Stromal cell of bone marrow (primary cell): ENCODE measurements at regions not wholly inside any gene's neighbourhood (a gene's known extent, or its start where the extent isn't known, plus 50 kb on each side); places are given as distances from the start of the nearest gene placed in this dataset.
A peak's percentile ranks its signal among the peaks of the same experiment; 100 is the strongest.
"Not testable (repeated sequence)": the region's sequence is repeated elsewhere in the genome, so short reads cannot be mapped to it uniquely, and the experiment has no call there.

Experiments
- DNase-seq: peaks from one replicate; pipeline ENCODE4 v3.0.0-alpha.2; 2012; ENCODE audit warnings: low read depth

- DNase-seq: no peak
These were observed 50.1 kb upstream of the SIRPA start for GRCh38 chr20:1845163-1845523.

GRCh38 chr20:1844325-1845162 lies 50.7 kb upstream of the SIRPA start:
- DNase-seq: peak; percentile 41

- DNase-seq: no peak
These were observed 52.9 kb upstream of the SIRPA start for GRCh38 chr20:1842281-1842680.

GRCh38 chr20:1841554-1842140 lies 53.6 kb upstream of the SIRPA start:
- DNase-seq: no peak

- DNase-seq: no peak
These were observed 54.2 kb upstream of the SIRPA start for GRCh38 chr20:1840817-1841553.

GRCh38 chr20:1839376-1840317 lies 55.6 kb upstream of the SIRPA start:
- not testable (repeated sequence) for DNase-seq

GRCh38 chr20:1838556-1839279 lies 56.5 kb upstream of the SIRPA start:
- no peak for DNase-seq

- no peak for DNase-seq
These were observed 59.8 kb upstream of the SIRPA start for GRCh38 chr20:1835186-1836035.

- DNase-seq: no peak
These were observed 61.2 kb upstream of the SIRPA start for GRCh38 chr20:1833728-1834726.

GRCh38 chr20:1833216-1833615 lies 62.0 kb upstream of the SIRPA start:
- no peak for DNase-seq

- no peak for DNase-seq
These were observed 62.6 kb upstream of the SIRPA start for GRCh38 chr20:1832634-1833033.

- DNase-seq: no peak
These were observed 63.6 kb upstream of the SIRPA start for GRCh38 chr20:1831606-1832005.

GRCh38 chr20:1831096-1831495 lies 64.1 kb upstream of the SIRPA start:
- DNase-seq: no peak

GRCh38 chr20:1830240-1830639 lies 65.0 kb upstream of the SIRPA start:
- DNase-seq: peak; percentile 89

GRCh38 chr20:1829531-1829930 lies 65.7 kb upstream of the SIRPA start:
- DNase-seq: no peak

GRCh38 chr20:1828786-1829131 lies 66.4 kb upstream of the SIRPA start:
- DNase-seq: no peak

- no peak for DNase-seq
These were observed 67.0 kb upstream of the SIRPA start for GRCh38 chr20:1827974-1828785.

- no peak for DNase-seq
These were observed 67.7 kb upstream of the SIRPA start for GRCh38 chr20:1827510-1827973.
